NT2/D1 (cell line): ENCODE measurements at regions not wholly inside any gene's neighbourhood (a gene's known extent, or its start where the extent isn't known, plus 50 kb on each side); places are given as distances from the start of the nearest gene placed in this dataset.

ENCODE experiments used
- SUZ12 ChIP-seq: IDR thresholded peaks from 2 replicates; pipeline ENCODE4 v1.6.1; 2011; ENCODE audit not compliant: insufficient read length, insufficient read depth; ENCODE audit errors: extremely low read depth
- YY1 ChIP-seq: IDR thresholded peaks from 2 replicates; pipeline ENCODE4 v1.6.1; 2011; ENCODE audit not compliant: insufficient read length, insufficient read depth
- ZNF274 ChIP-seq: IDR thresholded peaks from 2 replicates; pipeline ENCODE4 v1.6.1; 2011; ENCODE audit warnings: mild to moderate bottlenecking, low read depth, low read length

DNA sequence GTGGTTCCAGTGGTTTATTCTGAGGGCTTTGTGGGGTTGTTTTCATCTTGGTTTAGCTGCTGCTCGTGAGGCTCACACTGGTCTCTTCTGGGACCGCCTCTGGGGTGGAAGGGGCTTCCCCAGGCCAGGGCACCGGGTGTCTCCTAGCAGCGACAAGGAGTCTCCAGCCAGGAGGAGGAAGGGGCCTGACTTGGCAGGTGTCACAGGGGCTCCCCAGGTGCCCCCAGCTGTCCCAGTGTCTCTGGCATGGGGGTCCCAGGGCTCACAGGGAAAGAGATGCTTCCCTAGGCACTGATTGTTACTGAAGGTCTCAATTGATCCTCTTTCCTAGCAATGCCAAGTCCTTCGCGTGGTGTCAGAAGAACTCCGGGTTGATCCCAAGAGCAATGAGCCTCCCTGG, 241.1 kb upstream of the IRX4 start:
- TF ChIP-seq ZNF274 (no peak), YY1 (no peak), SUZ12 (no peak)
